Neural cell (in vitro differentiated cells): ENCODE measurements at regions not wholly inside any gene's neighbourhood (a gene's known extent, or its start where the extent isn't known, plus 50 kb on each side); places are given as distances from the start of the nearest gene placed in this dataset.

Experiments used
- H2AFZ ChIP-seq: fragments of 200-600, 300-800 bp; sonication (generic), shearing (Covaris generic); 2 replicates; pipeline ENCODE4 v1.6.0; 2014; ENCODE audit warnings: low read depth, mild to moderate bottlenecking, antibody characterized with exemption, low read length, moderate library complexity
- H3F3A ChIP-seq: fragments of 200-600 bp; shearing (Covaris generic); 2 replicates; pipeline ENCODE4 v1.6.1; 2016; ENCODE audit warnings: mild to moderate bottlenecking, moderate library complexity, mixed read lengths, antibody characterized with exemption, low read length; ENCODE audit not compliant: insufficient read depth, poor library complexity, severe bottlenecking
- H3K27ac ChIP-seq: fragments of 200-600, 300-800 bp; sonication (generic), shearing (Covaris generic); 2 replicates; pipeline ENCODE4 v1.5.1; 2014; ENCODE audit warnings: mild to moderate bottlenecking, low read length, moderate library complexity
- H3K27me3 ChIP-seq: fragments of 300-800, 200-600 bp; sonication (generic), shearing (Covaris generic); 2 replicates; pipeline ENCODE4 v1.6.0; 2014; ENCODE audit warnings: mild to moderate bottlenecking, low read depth, low read length, moderate library complexity; ENCODE audit not compliant: insufficient read depth
- H3K36me3 ChIP-seq: fragments of 300-800, 200-600 bp; sonication (generic), shearing (Covaris generic); 2 replicates; pipeline ENCODE4 v1.5.1; 2014; ENCODE audit warnings: mild to moderate bottlenecking, antibody characterized with exemption, low read length, moderate library complexity; ENCODE audit not compliant: insufficient read depth
- H3K4me2 ChIP-seq: fragments of 300-800, 200-600 bp; sonication (generic), shearing (Covaris generic); 2 replicates; pipeline ENCODE4 v1.6.0; 2014; ENCODE audit warnings: mild to moderate bottlenecking, low read length
- H3K4me3 ChIP-seq: fragments of 300-800, 200-600 bp; sonication (generic), shearing (Covaris generic); 2 replicates; pipeline ENCODE4 v1.5.1; 2014; ENCODE audit warnings: mild to moderate bottlenecking, low read length, moderate library complexity
- H3K79me2 ChIP-seq: fragments of 200-600 bp; shearing (Covaris generic); replicated peaks from 2 replicates; pipeline ENCODE4 v1.6.0; 2014; ENCODE audit warnings: mild to moderate bottlenecking, low read length, moderate library complexity; ENCODE audit not compliant: insufficient read depth
- H3K9ac ChIP-seq: fragments of 300-800, 200-600 bp; sonication (generic), shearing (Covaris generic); 2 replicates; pipeline ENCODE4 v1.6.1; 2016; ENCODE audit warnings: mild to moderate bottlenecking, low read length, mixed read lengths
- H3K9me2 ChIP-seq: fragments of 200-600 bp; shearing (Covaris generic); 2 replicates; pipeline ENCODE4 v1.6.1; 2016; ENCODE audit warnings: mild to moderate bottlenecking, low read length, mixed read lengths; ENCODE audit not compliant: insufficient read depth
- H3K9me3 ChIP-seq: fragments of 200-600, 300-800 bp; sonication (generic), shearing (Covaris generic); 2 replicates; pipeline ENCODE4 v1.6.1; 2016; ENCODE audit warnings: mild to moderate bottlenecking, mixed run types, low read length, moderate library complexity, mixed read lengths
- H4K20me1 ChIP-seq: fragments of 200-600 bp; shearing (Covaris generic); 2 replicates; pipeline ENCODE4 v1.6.1; 2016; ENCODE audit warnings: mild to moderate bottlenecking, mixed run types; ENCODE audit not compliant: insufficient read depth
- EP300 ChIP-seq: fragments of 450-650 bp; conservative IDR thresholded peaks from 2 replicates; pipeline ENCODE4 v1.6.1; 2014; ENCODE audit warnings: antibody characterized with exemption, mild to moderate bottlenecking, moderate library complexity; ENCODE audit not compliant: poor library complexity, severe bottlenecking
- EZH2 ChIP-seq: fragments of 200-600, 300-800 bp; shearing (Covaris generic), sonication (generic); IDR thresholded peaks from 2 replicates; pipeline ENCODE4 v1.6.1; 2014; ENCODE audit warnings: antibody characterized with exemption, low read length, borderline replicate concordance, mild to moderate bottlenecking; ENCODE audit not compliant: insufficient read depth, poor library complexity, severe bottlenecking
- MXI1 ChIP-seq: fragments of 450-650 bp; conservative IDR thresholded peaks from 2 replicates; pipeline ENCODE4 v1.6.1; 2014; ENCODE audit warnings: antibody characterized with exemption, mild to moderate bottlenecking; ENCODE audit not compliant: poor library complexity, severe bottlenecking
- POLR2AphosphoS5 ChIP-seq: IDR thresholded peaks from 2 replicates; pipeline ENCODE4 v1.6.1; 2012
- RAD21 ChIP-seq: fragments of 450-650 bp; conservative IDR thresholded peaks from 2 replicates; pipeline ENCODE4 v1.6.1; 2014; ENCODE audit warnings: antibody characterized with exemption, mild to moderate bottlenecking, moderate library complexity
- SMC3 ChIP-seq: fragments of 450-650 bp; conservative IDR thresholded peaks from 2 replicates; pipeline ENCODE4 v1.6.1; 2014; ENCODE audit warnings: antibody characterized with exemption, mild to moderate bottlenecking, moderate library complexity; ENCODE audit not compliant: poor library complexity
- TAF1 ChIP-seq: IDR thresholded peaks from 2 replicates; pipeline ENCODE4 v1.6.1; 2012; ENCODE audit warnings: low read depth
- TF ChIP-seq, protein P1 (sequence below): IDR thresholded peaks from 2 replicates; pipeline ENCODE4 v1.6.1; 2012; ENCODE audit warnings: borderline replicate concordance
- TF ChIP-seq, protein P2 (sequence below): fragments of 450-650 bp; IDR thresholded peaks from 2 replicates; pipeline ENCODE4 v1.5.1; 2014; ENCODE audit warnings: antibody characterized with exemption, mild to moderate bottlenecking, moderate library complexity; ENCODE audit not compliant: poor library complexity, severe bottlenecking

DNA sequence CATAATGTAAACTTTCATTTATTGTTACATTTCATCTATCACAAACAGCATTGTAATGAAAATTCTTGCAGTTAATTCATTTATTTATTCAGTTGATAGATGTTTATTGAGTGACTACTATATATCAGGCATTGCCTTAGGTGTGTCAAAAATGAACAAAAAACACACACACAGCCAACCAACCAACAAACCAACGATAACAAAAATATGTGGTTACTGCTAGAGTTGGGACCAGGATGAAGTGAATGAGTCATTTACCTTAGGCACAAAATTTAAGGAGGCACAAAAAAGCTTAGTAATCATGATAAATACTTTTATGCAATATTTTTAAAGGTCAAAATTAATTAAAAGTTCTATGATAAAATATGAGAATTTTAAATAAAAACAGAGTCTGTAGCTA is 223.4 kb downstream of the CSNK1G3 start:
- H3K27me3 ChIP-seq, result no peaks in the 10 kb centered on the region
- no peak overlapping the region for H3K4me2 ChIP-seq
- H4K20me1 ChIP-seq, result no peaks in the 10 kb centered on the region
- no peak overlapping the region for H2AFZ ChIP-seq
- no peaks in the 10 kb centered on the region for H3F3A ChIP-seq
- H3K27ac ChIP-seq, result no peak overlapping the region
- H3K4me3 ChIP-seq, result no peak overlapping the region
- no peak overlapping the region for H3K9ac ChIP-seq
- TF ChIP-seq EP300, result no peak
- TF ChIP-seq MXI1, result no peak
- TF ChIP-seq SMC3, result no peak
- TF ChIP-seq POLR2AphosphoS5, result no peak
- no peak for TF ChIP-seq TAF1
- TF ChIP-seq, protein P1, sequence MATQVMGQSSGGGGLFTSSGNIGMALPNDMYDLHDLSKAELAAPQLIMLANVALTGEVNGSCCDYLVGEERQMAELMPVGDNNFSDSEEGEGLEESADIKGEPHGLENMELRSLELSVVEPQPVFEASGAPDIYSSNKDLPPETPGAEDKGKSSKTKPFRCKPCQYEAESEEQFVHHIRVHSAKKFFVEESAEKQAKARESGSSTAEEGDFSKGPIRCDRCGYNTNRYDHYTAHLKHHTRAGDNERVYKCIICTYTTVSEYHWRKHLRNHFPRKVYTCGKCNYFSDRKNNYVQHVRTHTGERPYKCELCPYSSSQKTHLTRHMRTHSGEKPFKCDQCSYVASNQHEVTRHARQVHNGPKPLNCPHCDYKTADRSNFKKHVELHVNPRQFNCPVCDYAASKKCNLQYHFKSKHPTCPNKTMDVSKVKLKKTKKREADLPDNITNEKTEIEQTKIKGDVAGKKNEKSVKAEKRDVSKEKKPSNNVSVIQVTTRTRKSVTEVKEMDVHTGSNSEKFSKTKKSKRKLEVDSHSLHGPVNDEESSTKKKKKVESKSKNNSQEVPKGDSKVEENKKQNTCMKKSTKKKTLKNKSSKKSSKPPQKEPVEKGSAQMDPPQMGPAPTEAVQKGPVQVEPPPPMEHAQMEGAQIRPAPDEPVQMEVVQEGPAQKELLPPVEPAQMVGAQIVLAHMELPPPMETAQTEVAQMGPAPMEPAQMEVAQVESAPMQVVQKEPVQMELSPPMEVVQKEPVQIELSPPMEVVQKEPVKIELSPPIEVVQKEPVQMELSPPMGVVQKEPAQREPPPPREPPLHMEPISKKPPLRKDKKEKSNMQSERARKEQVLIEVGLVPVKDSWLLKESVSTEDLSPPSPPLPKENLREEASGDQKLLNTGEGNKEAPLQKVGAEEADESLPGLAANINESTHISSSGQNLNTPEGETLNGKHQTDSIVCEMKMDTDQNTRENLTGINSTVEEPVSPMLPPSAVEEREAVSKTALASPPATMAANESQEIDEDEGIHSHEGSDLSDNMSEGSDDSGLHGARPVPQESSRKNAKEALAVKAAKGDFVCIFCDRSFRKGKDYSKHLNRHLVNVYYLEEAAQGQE, result no peak
- no peak for TF ChIP-seq RAD21
- TF ChIP-seq, protein P2, sequence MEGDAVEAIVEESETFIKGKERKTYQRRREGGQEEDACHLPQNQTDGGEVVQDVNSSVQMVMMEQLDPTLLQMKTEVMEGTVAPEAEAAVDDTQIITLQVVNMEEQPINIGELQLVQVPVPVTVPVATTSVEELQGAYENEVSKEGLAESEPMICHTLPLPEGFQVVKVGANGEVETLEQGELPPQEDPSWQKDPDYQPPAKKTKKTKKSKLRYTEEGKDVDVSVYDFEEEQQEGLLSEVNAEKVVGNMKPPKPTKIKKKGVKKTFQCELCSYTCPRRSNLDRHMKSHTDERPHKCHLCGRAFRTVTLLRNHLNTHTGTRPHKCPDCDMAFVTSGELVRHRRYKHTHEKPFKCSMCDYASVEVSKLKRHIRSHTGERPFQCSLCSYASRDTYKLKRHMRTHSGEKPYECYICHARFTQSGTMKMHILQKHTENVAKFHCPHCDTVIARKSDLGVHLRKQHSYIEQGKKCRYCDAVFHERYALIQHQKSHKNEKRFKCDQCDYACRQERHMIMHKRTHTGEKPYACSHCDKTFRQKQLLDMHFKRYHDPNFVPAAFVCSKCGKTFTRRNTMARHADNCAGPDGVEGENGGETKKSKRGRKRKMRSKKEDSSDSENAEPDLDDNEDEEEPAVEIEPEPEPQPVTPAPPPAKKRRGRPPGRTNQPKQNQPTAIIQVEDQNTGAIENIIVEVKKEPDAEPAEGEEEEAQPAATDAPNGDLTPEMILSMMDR, result no peak
- no peak for TF ChIP-seq EZH2
- no peaks in the 10 kb centered on the region for H3K9me3 ChIP-seq
- no peaks in the 10 kb centered on the region for H3K9me2 ChIP-seq
- no peaks in the 10 kb centered on the region for H3K79me2 ChIP-seq
- no peaks in the 10 kb centered on the region for H3K36me3 ChIP-seq

DNA sequence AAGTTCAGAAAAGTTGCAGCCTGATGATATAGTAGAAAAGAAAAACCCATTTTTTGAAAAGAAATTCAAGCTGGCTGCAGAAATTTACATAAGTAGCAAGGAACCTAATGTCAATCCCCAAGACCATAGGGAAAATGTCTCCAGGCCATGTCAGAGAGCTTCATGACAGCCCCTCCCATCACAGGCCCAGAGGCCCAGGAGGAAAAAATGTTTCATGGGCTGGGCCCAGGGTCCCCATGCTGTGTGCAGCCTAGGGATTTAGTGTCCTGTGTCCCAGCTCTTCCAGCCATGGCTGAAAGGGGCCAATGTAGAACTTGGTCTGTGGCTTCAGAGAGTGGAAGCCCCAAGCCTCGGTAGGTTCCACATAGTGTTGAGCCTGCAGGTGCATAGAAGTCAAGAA is 220.3 kb downstream of the CSNK1G3 start:
- Histone ChIP-seq H3K27ac (no peak overlapping the region), H4K20me1 (no peaks in the 10 kb centered on the region), H3K9me3 (no peaks in the 10 kb centered on the region), H3K36me3 (no peaks in the 10 kb centered on the region), H2AFZ (no peak overlapping the region), H3K27me3 (no peaks in the 10 kb centered on the region), H3F3A (no peaks in the 10 kb centered on the region), H3K4me3 (no peak overlapping the region), H3K9ac (no peak overlapping the region), H3K9me2 (no peaks in the 10 kb centered on the region), H3K79me2 (no peaks in the 10 kb centered on the region), H3K4me2 (no peak overlapping the region)
- TF ChIP-seq EP300, result no peak
- TF ChIP-seq, protein P1, result no peak
- TF ChIP-seq SMC3, result no peak
- no peak for TF ChIP-seq POLR2AphosphoS5
- TF ChIP-seq, protein P2, result no peak
- no peak for TF ChIP-seq EZH2
- TF ChIP-seq RAD21, result no peak
- TF ChIP-seq TAF1, result no peak
- no peak for TF ChIP-seq MXI1
